ENCODE measurements at regions not wholly inside any gene's neighbourhood (a gene's known extent, or its start where the extent isn't known, plus 50 kb on each side); places are given as distances from the start of the nearest gene placed in this dataset.
A peak's percentile ranks its signal among the peaks of the same experiment; 100 is the strongest.
"Not testable (repeated sequence)": the region's sequence is repeated elsewhere in the genome, so short reads cannot be mapped to it uniquely, and the experiment has no call there.

DNA sequence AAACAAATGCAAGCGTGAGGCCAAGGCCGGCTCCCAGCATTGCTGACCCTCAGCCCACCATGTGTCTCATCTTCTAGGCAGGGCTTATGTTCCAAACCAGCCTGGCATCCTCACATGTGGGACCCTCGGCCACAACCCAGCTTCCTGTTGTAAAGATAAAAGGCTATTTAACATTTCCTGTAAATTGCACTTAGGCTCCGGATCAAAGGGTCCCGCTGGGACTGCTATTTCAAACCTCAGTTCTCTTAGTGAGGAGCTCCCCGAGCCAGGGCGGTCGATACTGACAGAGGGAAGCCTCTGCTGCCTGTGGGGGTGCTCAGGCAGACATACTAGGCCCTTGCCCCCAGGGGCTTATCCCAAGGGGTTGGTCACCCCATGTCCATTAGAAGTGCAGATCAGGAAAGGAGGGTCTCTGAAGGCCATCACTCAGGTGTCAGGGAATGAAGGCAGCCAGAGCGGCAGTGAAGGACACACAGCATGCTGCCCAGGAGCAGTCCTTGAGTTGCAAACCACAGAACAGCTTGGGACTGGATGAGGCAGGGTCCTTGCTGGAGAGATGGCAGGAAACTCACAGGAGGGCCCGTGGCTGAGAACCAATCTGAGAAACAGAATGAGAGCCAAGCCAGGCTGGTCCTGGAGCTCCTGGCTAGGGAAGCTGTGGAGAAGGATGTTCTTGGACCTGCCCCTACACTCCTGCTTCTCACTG is 239.9 kb downstream of the TLE3 start:
- no peak for DNase-seq

GRCh38 chr15:69858456-69858855 is 239.3 kb downstream of the TLE3 start:
- DNase-seq: no peak

- DNase-seq: no peak
Observed at GRCh38 chr15:69859866-69860265, 237.9 kb downstream of the TLE3 start.

GRCh38 chr15:69860321-69860720 is 237.4 kb downstream of the TLE3 start:
- no peak for DNase-seq

DNA sequence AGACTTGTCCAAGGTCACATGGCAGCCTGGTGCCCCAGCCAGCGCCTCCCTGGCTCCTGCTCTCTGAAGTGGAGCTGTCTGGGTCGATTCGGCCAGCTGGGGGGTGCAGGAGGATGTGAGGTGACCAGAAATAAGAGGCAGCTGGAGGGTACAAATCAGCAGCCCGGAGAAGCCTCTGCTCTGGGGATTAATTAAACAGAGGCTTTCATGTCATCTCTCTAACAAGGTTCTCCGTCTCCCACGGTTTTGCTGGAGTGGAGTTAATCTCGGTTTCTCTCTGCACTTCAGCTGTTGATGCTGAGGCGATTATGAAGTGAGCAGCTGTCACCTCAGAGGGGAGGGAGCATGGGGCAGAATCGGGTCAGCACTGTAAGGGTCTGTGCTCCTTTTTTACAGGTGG is 236.8 kb downstream of the TLE3 start:
- no peak for DNase-seq

DNA sequence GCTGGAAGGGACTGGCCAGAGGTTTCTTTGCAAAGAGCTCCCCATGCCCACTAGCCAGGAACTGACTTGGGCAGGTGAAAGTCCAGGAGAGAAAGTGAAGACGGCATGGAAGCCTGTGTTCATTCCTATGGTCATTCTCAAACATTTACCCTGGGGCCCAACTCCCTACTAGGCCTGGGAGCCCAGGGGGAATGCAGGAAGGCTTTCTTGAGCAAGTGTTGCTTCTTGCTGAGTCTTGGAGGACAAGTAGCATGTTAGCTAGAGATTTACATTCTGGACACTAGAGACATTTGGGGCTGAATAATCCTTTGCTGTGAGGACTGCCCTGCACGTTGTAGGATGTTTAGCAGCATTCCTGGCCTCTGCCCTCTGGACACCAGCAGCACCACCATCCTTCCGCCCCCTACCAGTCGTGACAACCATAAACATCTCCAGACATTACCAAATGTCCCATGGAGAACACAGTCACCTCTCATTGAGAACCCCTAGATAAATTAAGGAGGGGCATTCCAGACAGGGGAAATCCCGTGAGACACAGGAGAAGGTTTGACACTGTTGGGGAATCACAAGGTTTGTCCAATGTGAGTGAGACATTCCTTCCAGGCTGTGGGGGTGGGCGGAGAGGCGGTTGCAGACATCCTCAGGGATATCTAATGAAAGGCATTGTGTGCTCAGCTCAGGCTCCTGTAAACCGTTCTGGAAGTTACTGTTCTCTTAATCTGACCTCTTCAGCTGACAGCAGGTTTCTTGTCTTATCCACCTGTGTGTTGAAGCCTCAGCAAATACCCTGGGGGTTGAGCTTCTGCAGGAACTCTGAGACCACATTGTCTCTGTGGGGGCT is 236.2 kb downstream of the TLE3 start:
- no peak for DNase-seq

DNA sequence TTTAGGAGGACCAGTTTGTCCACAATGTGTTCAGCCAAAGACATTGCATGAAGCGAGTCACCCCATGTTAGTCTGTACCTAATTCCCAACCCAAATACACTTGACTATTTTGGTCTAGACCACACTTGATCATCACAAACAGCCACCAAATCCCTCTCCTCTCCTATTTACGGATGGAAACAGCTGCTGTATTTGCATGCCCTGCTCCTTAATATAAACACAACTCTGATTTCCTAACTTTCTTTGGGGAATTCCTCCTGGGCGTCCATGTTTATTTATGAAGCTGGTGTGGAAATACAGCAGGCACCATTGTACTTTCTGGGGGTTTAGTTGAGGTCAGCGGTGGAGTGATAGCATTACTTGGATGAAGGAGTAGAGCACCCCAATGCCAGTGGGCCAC is 235.2 kb downstream of the TLE3 start:
- no peak for DNase-seq

GRCh38 chr15:69863446-69863845 is 234.3 kb downstream of the TLE3 start:
- DNase-seq: no peak

DNA sequence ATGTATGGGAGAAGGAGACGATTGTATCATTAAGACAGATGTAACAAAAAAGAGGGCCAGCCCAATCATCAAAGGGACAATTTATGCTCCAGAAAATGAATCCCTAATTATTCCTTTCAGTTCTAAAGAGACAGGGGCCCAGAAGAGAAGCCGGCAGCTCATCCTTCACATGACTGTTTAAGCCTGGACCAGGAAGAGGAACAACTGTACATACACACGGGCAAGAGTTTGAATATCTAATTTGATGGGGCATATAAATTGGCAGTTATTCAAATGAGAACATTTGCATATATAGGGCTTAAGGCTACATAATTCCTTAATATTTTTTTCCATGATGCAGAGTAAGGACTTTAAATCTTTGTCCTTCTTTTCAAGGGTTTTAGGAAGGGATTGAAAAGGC is 232.3 kb downstream of the TLE3 start:
- no peak for DNase-seq

DNA sequence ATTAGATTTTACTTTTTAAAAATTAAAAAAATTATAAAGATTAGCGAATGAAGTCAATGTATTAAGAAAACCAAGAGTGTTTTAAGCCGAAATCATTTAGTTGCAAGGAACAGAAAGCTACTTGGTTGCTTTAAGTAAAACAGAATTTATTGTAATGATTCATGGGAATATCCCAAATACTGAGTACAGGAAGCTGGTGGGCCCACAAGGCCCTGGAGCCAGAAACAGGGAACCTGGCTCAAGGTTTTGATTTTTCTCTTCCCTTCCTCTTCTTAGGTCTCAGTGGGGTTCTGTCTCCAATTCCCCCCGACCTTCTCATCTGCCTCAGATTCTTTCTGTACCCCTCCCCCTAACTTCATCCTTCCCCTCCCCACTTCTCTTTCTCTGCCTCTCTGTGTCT is 229.0 kb downstream of the TLE3 start:
- DNase-seq: no peak

GRCh38 chr15:69869291-69869690 is 228.4 kb downstream of the TLE3 start:
- DNase-seq: no peak

DNA sequence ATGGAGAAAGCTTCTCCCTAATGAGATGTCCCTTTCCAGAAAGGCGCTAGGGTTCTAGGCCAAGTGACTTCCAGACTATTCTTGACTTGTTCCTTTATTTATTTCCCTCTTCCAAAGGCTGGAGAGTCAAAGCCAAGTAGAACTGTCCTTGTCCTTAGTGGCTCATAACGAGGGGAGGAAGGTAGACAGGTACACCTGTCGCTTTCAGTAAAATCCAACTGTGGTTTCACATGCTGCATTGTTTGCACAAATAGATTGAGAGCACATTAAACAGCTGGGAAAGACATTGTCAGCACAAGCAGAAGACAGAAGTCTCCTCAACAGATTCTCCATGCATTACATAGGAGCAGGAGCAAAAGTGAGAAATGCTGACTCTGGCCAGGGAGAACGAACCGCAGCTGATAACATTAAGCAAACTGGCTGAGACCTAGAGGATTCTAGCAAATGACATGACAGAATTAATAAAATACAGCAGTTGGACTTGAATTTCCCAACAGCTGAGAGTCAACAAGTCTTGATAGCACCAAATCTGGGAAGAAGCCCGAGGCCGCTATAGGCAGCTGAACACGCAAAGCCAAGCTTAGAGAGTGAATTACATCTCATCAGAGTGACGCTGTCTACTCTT is 227.7 kb downstream of the TLE3 start:
- DNase-seq: no peak

DNA sequence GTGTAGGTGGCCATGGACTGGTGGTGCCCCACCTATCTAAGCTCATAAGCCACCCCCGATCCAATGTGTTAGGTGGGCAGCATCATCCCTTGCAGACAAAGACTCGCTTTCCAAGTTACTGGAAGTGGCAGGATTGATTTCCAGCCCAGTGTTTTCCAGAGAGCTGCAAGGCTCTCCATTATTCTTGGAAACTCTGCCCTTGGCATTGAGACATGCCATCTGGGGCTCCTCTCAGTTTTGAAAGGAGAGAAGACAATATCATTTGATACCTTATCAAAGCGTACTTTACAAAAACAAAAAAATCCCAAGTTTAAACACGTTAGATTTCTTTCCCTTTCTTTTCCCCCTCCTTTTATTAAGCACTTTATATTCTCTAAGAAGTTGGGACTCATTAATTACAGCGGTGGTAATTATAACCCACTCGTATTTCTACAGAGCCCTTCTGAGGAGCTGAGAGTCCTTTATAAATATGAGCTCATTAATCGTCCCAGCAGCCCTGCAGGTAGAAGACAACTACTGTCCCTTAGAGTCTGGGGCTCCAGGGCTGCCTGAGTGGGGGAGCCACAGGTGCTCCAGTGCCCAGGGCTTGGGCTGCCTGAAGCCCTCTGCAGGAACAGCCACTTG is 226.1 kb downstream of the TLE3 start:
- no peak for DNase-seq

DNA sequence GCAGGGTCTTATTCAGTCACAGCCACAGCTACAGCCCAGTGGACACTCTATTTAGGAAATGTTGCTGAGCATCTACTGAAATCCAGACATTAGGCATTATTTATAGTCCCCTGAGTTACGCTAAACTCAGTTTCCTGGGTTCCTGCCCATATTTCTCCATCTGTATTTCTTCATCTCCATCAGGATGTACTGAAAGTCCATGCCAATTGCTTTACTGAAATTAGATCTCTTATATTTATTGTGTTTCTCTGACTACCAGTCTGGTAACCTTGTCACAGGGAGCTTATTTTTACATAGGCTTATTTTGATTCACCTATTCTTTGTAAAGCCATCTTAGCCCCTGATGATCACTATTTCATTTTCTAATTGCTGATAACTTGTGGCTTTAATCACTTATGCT is 223.9 kb downstream of the TLE3 start:
- no peak for DNase-seq

DNA sequence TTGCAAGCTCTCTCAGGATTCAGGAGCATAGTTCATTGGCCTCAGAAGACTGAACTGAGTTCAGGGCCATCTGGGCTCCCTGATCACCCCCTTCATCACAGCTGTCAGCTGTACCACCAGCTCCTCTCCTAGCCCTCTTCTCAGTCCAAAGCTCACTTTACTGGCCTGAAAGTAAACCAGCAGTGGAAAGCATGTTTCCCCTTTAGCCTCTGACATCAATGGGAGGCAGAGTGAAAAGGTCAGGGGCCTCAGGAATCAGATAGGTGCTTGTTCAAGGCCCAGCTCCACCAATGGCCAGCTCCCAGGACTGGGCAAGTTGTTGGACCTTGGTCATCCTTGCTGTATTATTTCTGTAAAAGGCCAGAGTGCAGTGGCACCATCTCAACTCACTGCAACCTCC is 223.4 kb downstream of the TLE3 start:
- no peak for DNase-seq

GRCh38 chr15:69876064-69876940 is 221.4 kb downstream of the TLE3 start:
- DNase-seq: no peak

DNA sequence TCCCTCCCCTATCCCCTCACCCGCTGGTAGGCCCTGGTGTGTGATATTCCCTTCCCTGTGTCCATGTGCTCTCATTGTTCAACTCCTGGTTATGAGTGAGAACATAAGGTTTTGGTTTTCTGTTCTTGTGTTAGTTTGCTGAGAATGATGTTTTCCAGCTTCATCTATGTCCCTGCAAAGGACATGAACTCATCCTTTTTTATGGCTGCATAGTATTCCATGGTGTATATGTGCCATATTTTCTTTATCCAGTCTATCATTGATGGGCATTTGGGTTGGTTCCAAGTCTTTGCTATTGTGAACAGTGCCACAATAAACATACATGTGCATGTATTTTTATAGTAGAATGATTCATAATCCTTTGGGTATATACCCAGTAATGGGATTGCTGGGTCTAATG is 217.8 kb downstream of the TLE3 start:
- not testable (repeated sequence) for DNase-seq

DNA sequence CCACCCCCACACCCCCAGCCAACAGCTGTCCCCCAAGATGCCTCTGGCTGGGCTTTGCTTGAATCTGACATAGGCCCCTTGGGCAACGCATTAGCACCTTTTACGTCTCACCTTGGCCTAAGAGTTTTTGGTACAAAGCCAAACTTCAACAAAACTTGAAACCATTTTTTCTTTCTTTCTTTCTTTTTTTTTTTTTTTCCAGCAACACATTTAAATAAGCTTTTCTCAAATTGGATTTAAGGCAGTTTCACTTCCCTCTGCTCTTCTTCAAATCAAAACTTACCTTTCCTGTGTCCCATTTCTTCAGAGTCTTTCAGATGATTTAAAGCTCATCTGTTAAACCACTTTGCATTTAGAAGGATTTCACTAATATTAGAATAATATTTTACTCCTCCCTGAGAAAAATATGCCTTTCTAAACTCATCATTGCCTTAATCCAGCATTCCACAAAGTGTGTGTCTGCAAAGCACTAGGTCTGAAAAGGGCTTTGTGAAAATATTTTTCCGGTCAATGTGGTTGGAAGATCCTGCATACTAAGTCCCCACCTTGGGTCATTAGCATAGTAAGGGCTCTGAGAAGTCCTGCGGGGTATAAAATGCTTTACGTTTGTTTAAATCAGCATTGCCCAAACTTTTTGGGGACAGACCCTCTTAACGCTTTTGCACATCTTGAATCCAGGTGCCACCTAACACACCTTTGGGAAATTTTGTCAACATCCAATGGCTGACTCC is 217.0 kb downstream of the TLE3 start:
- DNase-seq: no peak

- no peak for DNase-seq
Observed at GRCh38 chr15:69881302-69881670, 216.4 kb downstream of the TLE3 start.

- peak in 1 of 51 donors; percentile 60 for DNase-seq
Observed at GRCh38 chr15:69881766-69882165, 216.0 kb downstream of the TLE3 start.

DNA sequence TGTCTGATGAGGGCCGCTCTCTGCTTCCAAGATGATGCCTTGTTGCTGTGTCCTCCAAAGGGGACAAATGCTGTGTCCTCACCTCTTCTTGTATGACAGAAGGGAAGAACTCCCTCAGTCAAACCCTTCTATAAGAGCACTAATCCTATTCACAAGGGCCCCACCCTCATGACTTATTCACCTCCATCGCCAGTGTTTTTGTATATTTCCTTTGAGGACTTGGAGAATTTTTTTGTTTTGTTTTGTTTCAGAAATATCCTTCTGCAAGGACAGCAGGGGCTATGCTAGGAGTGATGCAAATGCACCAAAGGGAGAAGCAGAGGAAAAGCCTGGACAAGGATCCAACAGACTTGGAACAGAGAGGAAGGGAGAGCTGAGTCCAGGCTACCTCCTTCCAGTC is 214.4 kb downstream of the TLE3 start:
- no peak for DNase-seq
